KMS-11 (cell line): ENCODE measurements at regions not wholly inside any gene's neighbourhood (a gene's known extent, or its start where the extent isn't known, plus 50 kb on each side); places are given as distances from the start of the nearest gene placed in this dataset.

Experiments
- H2AFZ ChIP-seq: fragments of 200-600 bp; sonication (generic); 2 replicates; pipeline ENCODE4 v1.6.1; 2016; ENCODE audit warnings: antibody characterized with exemption, mixed run types, low read depth
- H3K27ac ChIP-seq: fragments of 200-600 bp; sonication (generic); 2 replicates; pipeline ENCODE4 v1.6.1; 2016; ENCODE audit warnings: mild to moderate bottlenecking, mixed run types
- H3K27me3 ChIP-seq: fragments of 200-600 bp; sonication (generic); 2 replicates; pipeline ENCODE4 v1.6.1; 2017; ENCODE audit warnings: mild to moderate bottlenecking, low read depth, mixed run types, moderate library complexity; ENCODE audit not compliant: insufficient read depth
- H3K36me3 ChIP-seq: fragments of 200-600 bp; sonication (generic); 2 replicates; pipeline ENCODE4 v1.6.1; 2017; ENCODE audit warnings: mild to moderate bottlenecking, mixed run types; ENCODE audit not compliant: insufficient read depth
- H3K4me1 ChIP-seq: fragments of 200-600 bp; sonication (generic); 2 replicates; pipeline ENCODE4 v1.6.1; 2016; ENCODE audit warnings: mild to moderate bottlenecking, low read depth, mixed run types; ENCODE audit not compliant: poor library complexity, severe bottlenecking
- H3K4me2 ChIP-seq: fragments of 200-600 bp; sonication (generic); 2 replicates; pipeline ENCODE4 v1.7.0; 2016; ENCODE audit warnings: mild to moderate bottlenecking, mixed run types
- H3K4me3 ChIP-seq: fragments of 200-600 bp; sonication (generic); IDR thresholded peaks from 2 replicates; pipeline ENCODE4 v1.6.1; 2017; ENCODE audit warnings: low read depth, low read length, mixed read lengths; ENCODE audit not compliant: insufficient read depth
- H3K79me2 ChIP-seq: fragments of 200-600 bp; sonication (generic); 2 replicates; pipeline ENCODE4 v1.6.1; 2016; ENCODE audit warnings: low read depth, mixed run types; ENCODE audit not compliant: insufficient read depth
- H3K9ac ChIP-seq: fragments of 200-600 bp; sonication (generic); 2 replicates; pipeline ENCODE4 v1.6.1; 2016; ENCODE audit warnings: mild to moderate bottlenecking, mixed run types
- H4K20me1 ChIP-seq: fragments of 200-600 bp; sonication (generic); 2 replicates; pipeline ENCODE4 v1.6.1; 2016; ENCODE audit warnings: mild to moderate bottlenecking, mixed run types; ENCODE audit not compliant: insufficient read depth
- TF ChIP-seq, protein P1 (sequence below): fragments of 200-600 bp; sonication (generic); conservative IDR thresholded peaks from 2 replicates; pipeline ENCODE4 v1.6.1; 2017; ENCODE audit warnings: low read depth, mild to moderate bottlenecking, antibody characterized with exemption, low read length, moderate library complexity, mixed read lengths

DNA sequence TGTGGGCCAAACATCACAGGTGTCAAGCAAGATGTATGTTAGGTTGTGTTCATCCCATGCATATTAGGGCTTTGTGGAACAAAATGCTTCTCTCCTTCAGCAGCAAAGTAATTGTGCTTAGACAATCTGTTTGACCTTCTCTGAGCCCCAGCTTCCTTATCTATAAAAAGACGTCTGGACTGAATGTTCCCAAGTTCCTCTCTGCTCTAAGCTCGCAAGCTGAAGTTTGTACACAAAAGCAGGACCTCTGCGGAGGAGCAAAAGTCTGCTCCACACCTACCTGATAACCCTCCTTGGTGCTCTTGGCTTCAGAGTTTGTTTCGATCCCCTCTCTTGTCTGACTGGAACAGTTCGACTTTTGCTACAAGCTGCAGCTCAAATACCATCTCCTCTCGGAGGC lies 95.7 kb upstream of the UBL3 start:
- H3K27ac ChIP-seq: no peak overlapping the region
- no peaks in the 10 kb centered on the region for H3K36me3 ChIP-seq
- no peak overlapping the region for H2AFZ ChIP-seq
- H3K27me3 ChIP-seq: no peaks in the 10 kb centered on the region
- TF ChIP-seq, protein P1, sequence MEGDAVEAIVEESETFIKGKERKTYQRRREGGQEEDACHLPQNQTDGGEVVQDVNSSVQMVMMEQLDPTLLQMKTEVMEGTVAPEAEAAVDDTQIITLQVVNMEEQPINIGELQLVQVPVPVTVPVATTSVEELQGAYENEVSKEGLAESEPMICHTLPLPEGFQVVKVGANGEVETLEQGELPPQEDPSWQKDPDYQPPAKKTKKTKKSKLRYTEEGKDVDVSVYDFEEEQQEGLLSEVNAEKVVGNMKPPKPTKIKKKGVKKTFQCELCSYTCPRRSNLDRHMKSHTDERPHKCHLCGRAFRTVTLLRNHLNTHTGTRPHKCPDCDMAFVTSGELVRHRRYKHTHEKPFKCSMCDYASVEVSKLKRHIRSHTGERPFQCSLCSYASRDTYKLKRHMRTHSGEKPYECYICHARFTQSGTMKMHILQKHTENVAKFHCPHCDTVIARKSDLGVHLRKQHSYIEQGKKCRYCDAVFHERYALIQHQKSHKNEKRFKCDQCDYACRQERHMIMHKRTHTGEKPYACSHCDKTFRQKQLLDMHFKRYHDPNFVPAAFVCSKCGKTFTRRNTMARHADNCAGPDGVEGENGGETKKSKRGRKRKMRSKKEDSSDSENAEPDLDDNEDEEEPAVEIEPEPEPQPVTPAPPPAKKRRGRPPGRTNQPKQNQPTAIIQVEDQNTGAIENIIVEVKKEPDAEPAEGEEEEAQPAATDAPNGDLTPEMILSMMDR: no peak
- H3K79me2 ChIP-seq: no peaks in the 10 kb centered on the region
- H3K4me2 ChIP-seq: no peak overlapping the region
- H3K4me1 ChIP-seq: no peaks in the 10 kb centered on the region
- H4K20me1 ChIP-seq: no peaks in the 10 kb centered on the region
- no peak overlapping the region for H3K9ac ChIP-seq
- no peak overlapping the region for H3K4me3 ChIP-seq

DNA sequence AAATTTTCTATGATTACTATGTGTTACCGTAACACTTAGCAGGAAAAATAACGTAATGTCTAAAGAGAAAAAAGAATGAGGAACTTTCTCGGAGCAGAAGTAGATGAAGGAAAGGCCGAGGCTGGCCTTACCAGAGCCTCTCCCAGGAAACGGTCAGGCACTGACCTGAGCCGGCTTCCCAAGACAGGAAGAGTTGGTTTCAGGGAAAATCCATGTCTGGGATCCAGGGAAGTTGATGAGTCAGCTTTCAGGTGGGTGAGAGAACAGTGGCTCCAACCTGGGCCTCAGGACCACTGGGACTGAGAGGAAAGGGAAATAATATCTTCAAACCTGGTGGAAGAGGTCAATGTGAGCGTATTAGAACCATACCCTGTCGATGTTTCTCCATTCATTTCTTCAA lies 93.3 kb upstream of the UBL3 start:
- H3K27ac ChIP-seq: no peak overlapping the region
- no peak overlapping the region for H3K4me3 ChIP-seq
- no peaks in the 10 kb centered on the region for H3K79me2 ChIP-seq
- H3K27me3 ChIP-seq: no peaks in the 10 kb centered on the region
- H4K20me1 ChIP-seq: no peaks in the 10 kb centered on the region
- no peaks in the 10 kb centered on the region for H3K4me1 ChIP-seq
- H3K4me2 ChIP-seq: no peak overlapping the region
- no peak overlapping the region for H3K9ac ChIP-seq
- TF ChIP-seq, protein P1: no peak
- H2AFZ ChIP-seq: no peak overlapping the region
- no peaks in the 10 kb centered on the region for H3K36me3 ChIP-seq

GRCh38 chr13:29943273-29943672 lies 92.9 kb upstream of the UBL3 start:
- no peak overlapping the region for H2AFZ ChIP-seq
- H3K4me1 ChIP-seq: no peaks in the 10 kb centered on the region
- TF ChIP-seq, protein P1: no peak
- H3K36me3 ChIP-seq: no peaks in the 10 kb centered on the region
- no peak overlapping the region for H3K9ac ChIP-seq
- no peaks in the 10 kb centered on the region for H3K79me2 ChIP-seq
- H4K20me1 ChIP-seq: no peaks in the 10 kb centered on the region
- H3K27ac ChIP-seq: no peak overlapping the region
- H3K4me3 ChIP-seq: no peak overlapping the region
- no peaks in the 10 kb centered on the region for H3K27me3 ChIP-seq
- H3K4me2 ChIP-seq: no peak overlapping the region

DNA sequence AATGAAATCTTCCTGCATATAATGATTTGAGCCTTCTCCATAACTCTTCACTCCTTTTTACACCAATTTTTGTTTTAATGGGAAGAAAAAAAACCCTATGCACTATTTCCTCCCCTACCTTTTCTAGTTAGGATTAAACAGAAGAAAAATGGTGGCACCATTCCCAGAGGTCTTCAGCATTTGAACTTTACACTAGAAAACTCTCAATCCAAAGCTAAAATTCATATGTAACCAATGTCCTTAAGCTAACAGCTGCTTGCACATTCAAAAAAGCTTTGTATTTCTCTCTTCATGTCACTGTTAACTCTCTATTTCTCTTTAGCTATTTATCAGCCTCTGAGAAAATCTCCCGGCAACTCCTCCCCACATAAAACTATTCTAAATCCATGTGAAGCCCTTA lies 90.3 kb upstream of the UBL3 start:
- no peak overlapping the region for H3K4me2 ChIP-seq
- no peaks in the 10 kb centered on the region for H4K20me1 ChIP-seq
- no peaks in the 10 kb centered on the region for H3K27me3 ChIP-seq
- no peaks in the 10 kb centered on the region for H3K79me2 ChIP-seq
- H3K27ac ChIP-seq: no peak overlapping the region
- H2AFZ ChIP-seq: no peak overlapping the region
- no peak overlapping the region for H3K4me3 ChIP-seq
- H3K36me3 ChIP-seq: no peaks in the 10 kb centered on the region
- H3K4me1 ChIP-seq: no peaks in the 10 kb centered on the region
- TF ChIP-seq, protein P1: no peak
- no peak overlapping the region for H3K9ac ChIP-seq

DNA sequence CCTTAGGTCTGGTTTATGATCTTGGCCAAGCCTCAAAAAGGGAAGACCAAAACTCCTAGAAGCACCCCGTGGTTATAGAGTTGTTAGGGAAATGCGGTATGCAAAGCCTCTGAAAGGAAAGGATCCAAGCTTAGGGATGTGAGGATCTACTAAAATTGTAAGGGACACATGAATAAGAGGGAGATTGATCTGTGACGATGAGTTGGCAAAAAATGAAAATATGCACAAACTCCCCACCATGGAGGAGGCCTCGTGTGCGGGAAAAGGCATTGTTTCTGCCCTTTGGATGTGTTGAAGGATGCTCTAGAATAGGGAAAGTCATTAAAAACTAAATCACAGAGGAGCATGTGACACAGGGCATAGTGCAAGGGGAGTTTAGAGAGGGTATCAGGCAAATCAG lies 88.7 kb upstream of the UBL3 start:
- Histone ChIP-seq H3K27ac (no peak overlapping the region), H3K4me3 (no peak overlapping the region), H3K36me3 (no peaks in the 10 kb centered on the region), H3K4me2 (no peak overlapping the region), H3K79me2 (no peaks in the 10 kb centered on the region), H3K9ac (no peak overlapping the region), H3K27me3 (no peaks in the 10 kb centered on the region), H2AFZ (no peak overlapping the region), H3K4me1 (no peaks in the 10 kb centered on the region), H4K20me1 (no peaks in the 10 kb centered on the region)
- TF ChIP-seq, protein P1: no peak
